Natural killer cell treated with Interleukin-12 subunit alpha and Interleukin-12 subunit beta and Interleukin-15 and Interleukin-18, amount 100 ng/mL, for 72 hours (primary cell): ENCODE measurements at regions not wholly inside any gene's neighbourhood (a gene's known extent, or its start where the extent isn't known, plus 50 kb on each side); places are given as distances from the start of the nearest gene placed in this dataset.

Experiments
- ATAC-seq, 2 donors: fragments of 150-1000 bp; cut with Tn5 transposase in 1 of 2; sonication (Bioruptor Pico), chemical (Tn5 transposase) in 1 of 2; 2 replicates each; pipeline ENCODE4 v1.10.0; 2021
- DNase-seq: peaks from one replicate; pipeline ENCODE4 v3.0.0; 2022; ENCODE audit warnings: low spot score
- H3K27ac Mint-ChIP-seq, 2 donors: 1 replicate in 1 of 2; 2 replicates in 1 of 2; pipeline ENCODE4 v1.8.0; 2022; ENCODE audit warnings: mixed read lengths in 2 of 2, mild to moderate bottlenecking in 1 of 2, moderate library complexity in 1 of 2
- H3K27me3 Mint-ChIP-seq, 2 donors: 1 replicate in 1 of 2; 2 replicates in 1 of 2; pipeline ENCODE4 v1.8.0; 2022; ENCODE audit warnings: mixed read lengths in 2 of 2
- H3K36me3 Mint-ChIP-seq: one replicate; pipeline ENCODE4 v1.8.0; 2022; ENCODE audit warnings: mixed read lengths
- H3K4me1 Mint-ChIP-seq, 2 donors: 1 replicate in 1 of 2; 2 replicates in 1 of 2; pipeline ENCODE4 v1.8.0; 2022; ENCODE audit warnings: low read depth in 2 of 2, mixed read lengths in 2 of 2, mild to moderate bottlenecking in 1 of 2
- H3K4me3 Mint-ChIP-seq: one replicate; pipeline ENCODE4 v1.8.0; 2022; ENCODE audit warnings: mixed read lengths
- H3K9me3 Mint-ChIP-seq: 2 replicates; pipeline ENCODE4 v1.8.0; 2022; ENCODE audit warnings: mixed read lengths

DNA sequence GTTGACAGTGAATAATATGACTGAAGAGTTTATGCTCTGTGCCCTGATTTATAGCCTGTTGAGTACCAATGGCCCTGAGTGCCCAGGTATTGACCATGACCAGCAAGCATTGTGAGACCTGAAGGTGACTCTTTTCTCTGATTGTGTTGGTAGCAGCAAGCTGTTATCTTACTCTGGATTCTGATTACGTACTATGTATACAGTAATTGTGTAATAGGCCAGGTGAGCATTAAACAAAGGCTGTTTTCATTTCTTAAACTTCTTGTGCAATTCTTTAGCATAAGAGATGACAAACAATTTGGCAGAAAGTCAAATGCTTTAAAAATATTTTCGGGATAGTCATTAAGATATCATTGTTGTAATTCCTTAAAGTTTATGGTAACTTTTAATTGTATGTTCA is 111.7 kb upstream of the PTPRK start:
- DNase-seq (no peak), ATAC-seq (no peak)
- Mint-ChIP-seq H3K4me1 (no peaks in the 10 kb centered on the region), H3K27me3 (no peaks in the 10 kb centered on the region), H3K9me3 (peaks cover 8% of the 10 kb centered on the region), H3K4me3 (no peak overlapping the region), H3K27ac (no peak overlapping the region), H3K36me3 (no peaks in the 10 kb centered on the region)

DNA sequence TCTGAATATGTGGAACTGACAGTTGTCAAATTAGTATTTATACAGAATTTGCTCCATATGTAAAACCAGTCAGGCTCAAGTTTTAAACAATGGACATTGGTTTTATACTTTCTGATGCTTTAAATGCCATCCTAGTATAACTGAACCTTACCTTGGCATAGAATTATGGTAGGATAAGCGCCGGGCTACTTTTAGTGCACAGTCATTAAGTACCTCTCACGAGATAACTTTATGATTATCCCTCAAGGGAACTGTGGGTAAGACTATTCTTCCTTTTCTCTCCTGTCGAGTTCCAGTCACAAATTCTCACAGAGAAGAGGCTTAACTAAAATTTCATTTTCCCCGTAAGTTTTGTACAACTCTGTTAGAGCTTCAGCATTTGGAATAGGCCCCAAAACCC is 110.6 kb upstream of the PTPRK start:
- Mint-ChIP-seq H3K4me1 (no peaks in the 10 kb centered on the region), H3K9me3 (peaks cover 6% of the 10 kb centered on the region), H3K4me3 (no peak overlapping the region)

DNA sequence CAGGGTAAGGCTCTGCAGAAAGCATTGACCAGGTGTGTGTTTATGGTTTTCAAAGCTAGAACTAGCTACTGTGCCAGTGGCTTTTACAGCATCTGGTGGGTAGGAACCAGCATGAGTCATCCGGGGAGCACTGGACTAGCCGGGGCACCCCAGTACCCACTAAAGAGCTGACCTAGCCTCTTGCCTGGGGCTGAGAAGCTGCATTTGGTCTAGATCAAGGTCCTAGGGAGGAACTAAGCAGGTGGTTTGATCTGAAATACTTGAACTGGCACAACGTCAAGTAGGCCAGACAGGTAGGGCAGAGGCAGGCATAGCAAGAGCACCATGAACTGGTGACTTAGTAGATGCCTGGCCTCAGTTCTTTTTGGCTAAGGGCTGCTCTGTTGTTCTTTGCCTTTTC is 109.8 kb upstream of the PTPRK start:
- Mint-ChIP-seq H3K36me3 (no peaks in the 10 kb centered on the region), H3K27me3 (no peaks in the 10 kb centered on the region), H3K4me3 (no peak overlapping the region), H3K4me1 (no peaks in the 10 kb centered on the region), H3K9me3 (peaks cover 7% of the 10 kb centered on the region), H3K27ac (no peak overlapping the region)
- ATAC-seq: no peak
- DNase-seq: no peak

More for the DNA sequence above, 110.6 kb upstream of the PTPRK start:
- no peaks in the 10 kb centered on the region for H3K27me3 Mint-ChIP-seq
- H3K36me3 Mint-ChIP-seq: no peaks in the 10 kb centered on the region
- no peak for ATAC-seq
- H3K27ac Mint-ChIP-seq: no peak overlapping the region
- no peak for DNase-seq

DNA sequence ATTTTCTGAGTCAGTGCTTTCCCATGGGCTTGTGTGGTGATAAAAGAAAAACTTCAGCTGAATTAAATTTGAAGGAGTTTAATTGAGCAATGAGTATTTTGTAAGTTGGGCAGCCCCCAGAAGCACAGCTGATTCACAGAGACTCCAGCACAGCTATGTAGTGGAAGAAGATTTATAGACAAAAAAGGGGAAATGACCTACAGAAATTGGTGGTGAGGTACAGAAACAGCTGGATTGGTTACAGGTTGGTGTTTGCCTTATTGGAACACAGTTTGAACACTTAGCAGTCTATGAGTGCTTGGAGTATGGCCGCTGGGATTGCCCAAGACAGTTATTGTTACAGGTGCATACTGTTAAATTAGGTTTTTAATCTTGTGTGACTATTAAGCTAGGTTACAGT is 96.9 kb upstream of the PTPRK start:
- no peaks in the 10 kb centered on the region for H3K4me1 Mint-ChIP-seq
- no peak overlapping the region for H3K4me3 Mint-ChIP-seq
- ATAC-seq (no peak), DNase-seq (no peak)
- H3K36me3 Mint-ChIP-seq: no peaks in the 10 kb centered on the region
- no peaks in the 10 kb centered on the region for H3K27me3 Mint-ChIP-seq
- no peaks in the 10 kb centered on the region for H3K9me3 Mint-ChIP-seq
- no peak overlapping the region for H3K27ac Mint-ChIP-seq

DNA sequence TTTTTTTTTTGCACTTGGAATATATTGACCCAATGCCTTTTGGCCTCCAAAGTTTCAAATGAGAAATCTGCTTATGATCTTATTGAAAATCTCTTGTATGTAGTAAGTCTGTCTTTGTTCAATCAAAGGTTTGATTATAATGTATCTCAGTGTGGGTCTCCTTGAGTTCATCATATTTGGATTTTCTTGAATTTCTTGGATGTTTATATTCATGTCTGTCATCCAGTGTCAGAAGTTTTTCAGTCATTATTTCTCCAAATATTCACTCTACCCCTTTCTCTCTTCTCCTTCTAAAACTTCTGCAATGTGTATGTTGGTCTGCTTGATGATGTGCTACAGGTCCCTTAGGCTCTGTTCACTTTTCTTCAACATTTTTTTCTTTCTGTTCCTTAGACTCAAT is 95.9 kb upstream of the PTPRK start:
- H3K9me3 Mint-ChIP-seq: no peaks in the 10 kb centered on the region
- H3K27me3 Mint-ChIP-seq: no peaks in the 10 kb centered on the region
- H3K4me1 Mint-ChIP-seq: no peaks in the 10 kb centered on the region
- no peak overlapping the region for H3K4me3 Mint-ChIP-seq
- H3K36me3 Mint-ChIP-seq: no peaks in the 10 kb centered on the region
- ATAC-seq (no peak), DNase-seq (no peak)
- H3K27ac Mint-ChIP-seq: no peak overlapping the region

DNA sequence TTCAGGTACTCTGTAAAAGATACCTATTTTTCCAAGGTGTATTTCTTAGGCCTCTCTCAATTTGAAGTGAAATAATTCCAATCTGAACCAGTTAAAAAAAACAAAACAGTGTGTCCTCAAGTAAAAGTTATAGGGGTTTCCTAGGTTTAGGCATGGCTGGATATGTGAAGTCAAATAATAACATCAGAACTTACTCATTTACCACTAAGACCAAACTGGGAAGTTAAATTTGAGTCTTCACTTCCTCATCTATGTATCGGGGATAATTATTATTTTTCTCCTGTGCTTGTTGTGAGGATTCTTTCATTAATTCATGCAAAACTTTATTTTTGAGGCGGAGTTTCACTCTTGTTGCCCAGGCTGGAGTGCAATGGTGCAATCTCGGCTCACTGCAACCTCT is 86.2 kb upstream of the PTPRK start:
- Mint-ChIP-seq H3K27me3 (peaks cover 0 to 11% of the 10 kb centered on the region in 2 donors), H3K36me3 (no peaks in the 10 kb centered on the region), H3K4me3 (no peak overlapping the region), H3K4me1 (no peaks in the 10 kb centered on the region), H3K9me3 (no peaks in the 10 kb centered on the region), H3K27ac (no peak overlapping the region)
- DNase-seq (no peak), ATAC-seq (no peak)

DNA sequence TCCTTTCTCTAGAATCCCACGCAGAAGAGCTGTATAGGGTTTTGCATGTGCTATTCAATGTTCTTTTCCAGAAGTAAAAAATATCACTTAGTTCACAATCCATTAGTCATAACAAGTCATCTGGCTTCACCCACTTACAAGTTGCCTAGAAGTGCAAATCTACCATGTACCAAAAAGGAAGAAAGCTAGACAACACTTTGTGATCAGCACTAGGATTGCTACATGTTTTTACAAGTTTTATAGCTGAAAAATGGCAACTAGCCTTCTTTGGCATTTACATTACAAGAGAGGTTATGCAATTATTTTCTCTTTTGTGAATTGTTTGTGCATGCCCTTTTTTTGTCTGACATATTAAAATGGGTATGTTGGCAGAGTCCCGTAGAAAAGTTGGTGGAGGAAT is 85.6 kb upstream of the PTPRK start:
- ATAC-seq: no peak

DNA sequence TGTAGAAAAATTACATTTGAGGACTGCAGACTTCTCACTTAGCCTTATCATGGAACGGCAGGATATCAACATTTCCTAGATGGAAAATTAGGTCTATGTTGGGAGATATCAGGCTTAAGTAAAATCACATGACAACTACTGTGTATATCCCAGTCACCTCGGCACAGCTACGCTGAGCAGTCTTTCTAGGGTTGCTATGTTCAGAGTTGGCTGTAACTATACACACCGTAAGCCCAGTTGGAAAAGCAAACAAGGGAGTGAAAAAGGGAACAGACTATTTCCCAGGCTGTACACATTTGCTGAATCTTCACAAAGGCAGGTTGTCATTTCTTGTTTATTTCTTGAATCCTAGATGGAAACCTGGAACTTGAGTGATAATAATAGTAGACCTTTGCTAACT is 80.7 kb upstream of the PTPRK start:
- Mint-ChIP-seq H3K36me3 (no peaks in the 10 kb centered on the region), H3K27me3 (peaks cover 0 to 11% of the 10 kb centered on the region in 2 donors), H3K4me3 (no peak overlapping the region), H3K9me3 (no peaks in the 10 kb centered on the region), H3K27ac (no peak overlapping the region), H3K4me1 (no peaks in the 10 kb centered on the region)
- no peak for DNase-seq
- no peak for ATAC-seq

More for the DNA sequence above, 85.6 kb upstream of the PTPRK start:
- H3K36me3 Mint-ChIP-seq: no peaks in the 10 kb centered on the region
- no peak for DNase-seq
- H3K4me3 Mint-ChIP-seq: no peak overlapping the region
- H3K4me1 Mint-ChIP-seq: no peaks in the 10 kb centered on the region
- no peak overlapping the region for H3K27ac Mint-ChIP-seq
- no peaks in the 10 kb centered on the region for H3K9me3 Mint-ChIP-seq
- peaks cover 0 to 11% of the 10 kb centered on the region in 2 donors for H3K27me3 Mint-ChIP-seq

DNA sequence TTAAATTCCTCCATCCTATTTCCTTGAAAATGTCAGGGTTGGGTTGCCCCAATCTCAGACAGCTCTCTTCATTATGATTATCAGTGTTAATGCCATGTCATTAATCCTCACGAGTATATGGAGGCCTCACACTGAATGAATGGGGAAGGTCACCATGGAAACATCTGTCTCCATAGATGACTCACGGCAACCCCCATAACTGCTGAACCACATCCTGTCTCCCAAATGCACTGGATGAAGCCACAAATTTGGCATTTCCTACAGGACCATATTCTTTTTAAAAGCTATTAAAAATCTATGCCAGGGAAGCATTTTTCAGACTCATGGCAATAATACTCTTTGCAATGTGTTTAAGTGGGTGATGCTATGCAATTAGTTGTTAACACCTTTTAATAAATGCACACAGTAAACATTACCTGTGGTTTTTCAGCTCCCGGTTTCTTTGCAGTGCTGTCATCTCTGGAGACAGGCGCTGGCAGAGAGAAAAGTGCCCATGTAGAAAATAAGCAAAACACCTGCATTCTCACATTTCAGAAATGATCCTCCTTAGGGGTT is 80.1 kb upstream of the PTPRK start:
- H3K4me3 Mint-ChIP-seq: no peak overlapping the region
- H3K27me3 Mint-ChIP-seq: peaks cover 0 to 11% of the 10 kb centered on the region in 2 donors
- no peaks in the 10 kb centered on the region for H3K36me3 Mint-ChIP-seq
- no peak overlapping the region for H3K27ac Mint-ChIP-seq
- no peaks in the 10 kb centered on the region for H3K4me1 Mint-ChIP-seq
- ATAC-seq: no peak
- no peak for DNase-seq
- no peaks in the 10 kb centered on the region for H3K9me3 Mint-ChIP-seq

DNA sequence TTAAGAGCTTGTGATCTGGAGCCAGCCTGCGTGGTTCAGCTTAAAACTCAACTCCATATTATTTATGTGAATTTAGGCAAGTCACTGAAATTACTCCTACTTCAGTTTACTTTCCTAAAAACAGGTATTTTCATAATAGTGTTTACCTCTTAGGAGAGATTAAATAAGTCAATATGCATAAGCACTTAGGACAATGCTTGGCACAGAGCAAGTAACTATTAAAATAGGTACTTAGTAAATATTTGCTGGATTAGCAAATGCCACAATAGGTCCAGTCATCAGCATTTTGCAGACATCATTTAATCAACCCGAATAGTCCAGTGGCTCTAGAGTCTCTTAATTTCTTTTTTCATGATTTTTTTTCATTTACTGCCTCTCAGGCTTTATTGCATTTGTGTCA is 78.6 kb upstream of the PTPRK start:
- ATAC-seq (no peak), DNase-seq (no peak)
- no peaks in the 10 kb centered on the region for H3K36me3 Mint-ChIP-seq
- H3K4me1 Mint-ChIP-seq: no peaks in the 10 kb centered on the region
- no peaks in the 10 kb centered on the region for H3K9me3 Mint-ChIP-seq
- no peak overlapping the region for H3K4me3 Mint-ChIP-seq
- peaks cover 0 to 7% of the 10 kb centered on the region in 2 donors for H3K27me3 Mint-ChIP-seq
- no peak overlapping the region for H3K27ac Mint-ChIP-seq

DNA sequence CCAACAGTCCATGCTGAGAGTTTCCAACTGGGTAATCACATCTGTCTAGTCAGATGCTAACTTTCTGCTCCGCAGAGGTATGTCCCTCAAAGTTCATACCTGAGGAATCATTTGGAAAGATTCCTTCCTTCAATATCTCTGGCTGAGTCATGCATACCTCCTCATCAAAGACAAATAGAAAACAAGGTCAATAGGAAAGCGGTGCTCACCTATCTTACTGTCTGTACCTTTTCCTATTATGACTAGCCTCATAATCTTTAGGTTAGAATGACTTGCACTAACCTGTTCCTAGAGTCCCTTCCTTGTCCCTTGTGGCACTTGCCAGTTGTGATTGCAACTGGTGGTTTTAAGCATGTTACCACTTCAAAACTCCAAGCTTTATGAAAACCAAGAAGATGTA is 78.2 kb upstream of the PTPRK start:
- no peak overlapping the region for H3K4me3 Mint-ChIP-seq
- DNase-seq (no peak), ATAC-seq (no peak)
- H3K36me3 Mint-ChIP-seq: no peaks in the 10 kb centered on the region
- no peaks in the 10 kb centered on the region for H3K4me1 Mint-ChIP-seq
- H3K27ac Mint-ChIP-seq: no peak overlapping the region
- H3K9me3 Mint-ChIP-seq: no peaks in the 10 kb centered on the region
- H3K27me3 Mint-ChIP-seq: peaks cover 0 to 2% of the 10 kb centered on the region in 2 donors

DNA sequence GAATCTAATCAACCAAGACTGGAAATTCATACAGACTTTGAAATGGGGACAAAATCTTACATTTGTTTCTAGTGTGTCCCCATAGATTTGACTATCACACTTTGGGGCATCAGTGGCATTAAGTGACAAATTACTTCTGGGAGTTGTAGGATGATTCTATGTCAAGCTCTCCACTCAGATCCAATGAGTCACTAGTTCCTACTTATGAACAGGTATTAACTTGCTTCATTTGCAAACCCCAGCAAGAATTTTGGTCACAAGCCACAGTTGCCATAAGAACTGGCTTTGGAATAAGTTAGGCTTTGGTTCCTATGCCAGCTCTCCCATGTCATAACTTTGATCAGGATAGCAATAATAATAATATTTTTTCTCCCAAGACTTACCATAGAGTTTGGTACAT is 77.6 kb upstream of the PTPRK start:
- Mint-ChIP-seq H3K4me3 (no peak overlapping the region), H3K27me3 (no peaks in the 10 kb centered on the region), H3K27ac (no peak overlapping the region), H3K9me3 (no peaks in the 10 kb centered on the region), H3K36me3 (no peaks in the 10 kb centered on the region), H3K4me1 (no peaks in the 10 kb centered on the region)
- DNase-seq (no peak), ATAC-seq (no peak)

DNA sequence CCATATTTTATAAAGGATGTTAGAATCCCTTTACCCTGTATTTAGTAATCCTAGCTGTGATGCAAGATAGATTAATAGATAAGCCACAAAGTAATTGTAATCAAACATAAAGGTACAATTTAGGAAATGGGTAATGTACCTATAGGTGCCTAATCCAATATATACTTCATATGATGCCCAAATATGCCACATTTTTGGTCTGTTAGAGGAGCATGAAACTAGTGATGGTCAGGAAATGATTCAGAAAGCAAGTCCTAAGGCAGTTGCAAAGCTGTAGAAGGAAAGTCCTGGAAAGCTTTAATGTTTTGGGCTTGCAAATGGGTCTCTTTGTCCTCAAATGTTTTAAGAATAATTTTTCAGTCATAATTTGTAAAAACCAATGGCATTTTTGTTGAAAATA is 76.6 kb upstream of the PTPRK start:
- H3K36me3 Mint-ChIP-seq: no peaks in the 10 kb centered on the region
- ATAC-seq (no peak), DNase-seq (no peak)
- no peak overlapping the region for H3K4me3 Mint-ChIP-seq
- H3K4me1 Mint-ChIP-seq: no peaks in the 10 kb centered on the region
- no peaks in the 10 kb centered on the region for H3K9me3 Mint-ChIP-seq
- H3K27ac Mint-ChIP-seq: no peak overlapping the region
- H3K27me3 Mint-ChIP-seq: peaks cover 0 to under 1% of the 10 kb centered on the region in 2 donors

DNA sequence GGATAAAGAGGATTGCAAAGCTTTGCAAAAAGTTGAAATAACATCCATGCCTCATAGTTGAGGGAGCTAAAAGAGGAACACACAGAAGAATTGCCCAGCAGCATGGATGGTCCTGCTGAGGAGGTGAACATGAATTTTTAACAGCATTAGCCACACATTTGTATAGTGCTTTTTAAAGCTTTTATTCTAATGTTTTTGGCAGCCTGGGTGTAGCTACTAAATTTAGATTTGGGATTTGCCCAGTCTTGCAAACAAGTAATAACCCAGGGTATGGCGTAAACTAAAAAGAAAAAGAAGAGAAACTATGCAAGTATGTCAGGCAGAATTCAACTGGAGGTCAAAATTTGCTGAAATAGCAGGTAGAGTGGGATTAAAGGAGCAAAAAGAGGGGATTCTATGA is 75.1 kb upstream of the PTPRK start:
- H3K4me3 Mint-ChIP-seq: no peak overlapping the region
- no peak for ATAC-seq
- H3K27me3 Mint-ChIP-seq: peaks cover 0 to 5% of the 10 kb centered on the region in 2 donors
- DNase-seq: no peak
- no peaks in the 10 kb centered on the region for H3K4me1 Mint-ChIP-seq
- H3K27ac Mint-ChIP-seq: no peak overlapping the region
- H3K36me3 Mint-ChIP-seq: no peaks in the 10 kb centered on the region
- peaks cover 3% of the 10 kb centered on the region for H3K9me3 Mint-ChIP-seq

DNA sequence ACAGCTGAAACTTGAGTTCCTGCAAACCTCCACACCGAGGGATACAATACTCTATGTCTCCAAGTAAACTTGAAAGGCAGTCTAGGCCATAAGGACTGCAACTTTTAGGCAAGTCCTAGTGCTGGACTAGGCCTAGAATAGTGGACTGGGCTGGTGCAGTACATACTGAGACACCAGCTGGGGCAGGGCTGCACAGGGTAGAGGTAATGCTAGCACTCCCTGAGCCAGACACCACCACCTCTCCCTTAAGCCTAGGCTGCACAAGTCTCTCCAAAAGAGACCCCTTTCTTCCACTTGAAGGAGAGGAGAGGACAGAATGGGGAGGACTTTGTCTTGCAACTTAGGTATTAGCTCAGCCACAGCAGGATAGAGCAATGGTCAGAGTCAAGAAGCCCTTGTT is 65.7 kb upstream of the PTPRK start:
- ATAC-seq (peak in 1 of 2 donors; percentile 36), DNase-seq (no peak)
- Mint-ChIP-seq H3K27me3 (peaks cover 0 to 8% of the 10 kb centered on the region in 2 donors), H3K36me3 (no peaks in the 10 kb centered on the region), H3K4me3 (no peak overlapping the region), H3K4me1 (no peaks in the 10 kb centered on the region), H3K9me3 (peaks cover 14% of the 10 kb centered on the region), H3K27ac (no peak overlapping the region)
